H1 (cell line): ENCODE measurements at regions not wholly inside any gene's neighbourhood (a gene's known extent, or its start where the extent isn't known, plus 50 kb on each side); places are given as distances from the start of the nearest gene placed in this dataset.

Source experiments
- CTCF ChIA-PET: fragments of 300-600 bp; sonication (Branson Sonifier 250); formaldehyde crosslinking; loops from one replicate; lab custom pipeline; 2021; ENCODE audit not compliant: partially characterized antibody; lab: Charles Lee
- POLR2A ChIA-PET: fragments of 300-600 bp; sonication (Branson Sonifier 250); formaldehyde crosslinking; loops from one replicate; lab custom pipeline; 2021; ENCODE audit warnings: inconsistent platforms; ENCODE audit not compliant: partially characterized antibody; lab: Charles Lee
- DNase-seq, 2 experiments: peaks; one replicate each; pipeline versions ENCODE4 v3.0.0 to v3.0.0-alpha.2; 2010 to 2022; ENCODE audit warnings: low spot score in 2 of 2, low read depth in 1 of 2, mixed read lengths in 1 of 2
- FAIRE-seq: peaks from 2 replicates; lab custom pipeline; 2011; peaks lifted over from hg19 to GRCh38; lab: Jason Lieb, UNC
- H2AFZ ChIP-seq: 2 replicates; pipeline ENCODE4 v1.8.1; 2012; ENCODE audit warnings: low read length, inconsistent platforms
- H2AK5ac ChIP-seq: 2 replicates; pipeline ENCODE4 v1.6.1; 2013; ENCODE audit warnings: low read depth, low read length
- H2BK120ac ChIP-seq: replicated peaks from 2 replicates; pipeline ENCODE3; 2013; ENCODE audit warnings: low read depth, low read length, inconsistent platforms
- H2BK12ac ChIP-seq: 2 replicates; pipeline ENCODE4 v1.6.1; 2013; ENCODE audit warnings: low read depth, low read length
- H2BK15ac ChIP-seq: 2 replicates; pipeline ENCODE4 v1.6.1; 2013; ENCODE audit warnings: low read length
- H2BK20ac ChIP-seq: 2 replicates; pipeline ENCODE4 v1.6.1; 2013; ENCODE audit warnings: low read length
- H2BK5ac ChIP-seq: 2 replicates; pipeline ENCODE4 v1.6.1; 2013; ENCODE audit warnings: low read depth, low read length
- H3K14ac ChIP-seq: 2 replicates; pipeline ENCODE4 v1.6.1; 2013; ENCODE audit warnings: inconsistent platforms; ENCODE audit not compliant: insufficient read length
- H3K18ac ChIP-seq: 2 replicates; pipeline ENCODE4 v1.6.1; 2013; ENCODE audit warnings: low read length; ENCODE audit errors: extremely low read depth
- H3K23ac ChIP-seq: 2 replicates; pipeline ENCODE4 v1.6.1; 2013; ENCODE audit warnings: inconsistent platforms; ENCODE audit not compliant: insufficient read length
- H3K23me2 ChIP-seq: 2 replicates; pipeline ENCODE4 v1.6.1; 2013; ENCODE audit warnings: low read depth, low read length
- H3K27ac ChIP-seq: 2 replicates; pipeline ENCODE4 v1.6.1; 2011; ENCODE audit warnings: low read depth, low read length, inconsistent platforms
- H3K27me3 ChIP-seq, 4 experiments: replicated peaks in 1 of 4; 1 replicate in 1 of 4; 2 replicates in 3 of 4; pipeline versions ENCODE4 v1.6.1 to v1.8.1; 2011 to 2013; ENCODE audit warnings: low read length in 3 of 4, mild to moderate bottlenecking in 3 of 4, inconsistent platforms in 2 of 4, mixed read lengths in 2 of 4, moderate library complexity in 1 of 4; ENCODE audit not compliant: control insufficient read depth in 3 of 4, insufficient read depth in 3 of 4; ENCODE audit errors: extremely low read depth in 1 of 4
- H3K36me3 ChIP-seq, 4 experiments: 2 replicates each; pipeline versions ENCODE4 v1.6.1 to v1.8.1; 2011 to 2013; ENCODE audit warnings: mild to moderate bottlenecking in 4 of 4, low read length in 3 of 4, moderate library complexity in 2 of 4, control low read depth in 1 of 4, inconsistent platforms in 1 of 4; ENCODE audit not compliant: insufficient read depth in 4 of 4, control insufficient read depth in 2 of 4
- H3K4ac ChIP-seq: replicated peaks from 2 replicates; pipeline ENCODE3; 2013; ENCODE audit warnings: low read length, low read depth, mixed read lengths, inconsistent platforms; ENCODE audit not compliant: insufficient read length
- H3K4me1 ChIP-seq, 4 experiments: replicated peaks in 1 of 4; 1 replicate in 1 of 4; 2 replicates in 3 of 4; pipeline versions ENCODE4 v1.6.1 to v1.8.1; 2011 to 2013; ENCODE audit warnings: low read length in 3 of 4, inconsistent platforms in 2 of 4, mixed read lengths in 1 of 4; ENCODE audit not compliant: insufficient read depth in 4 of 4, control insufficient read depth in 3 of 4
- H3K4me2 ChIP-seq, 2 experiments: 2 replicates each; pipeline versions ENCODE4 v1.6.1 to v1.8.1; 2011 to 2013; ENCODE audit warnings: low read depth in 2 of 2, low read length in 2 of 2, control low read depth in 1 of 2, inconsistent platforms in 1 of 2, mild to moderate bottlenecking in 1 of 2; ENCODE audit not compliant: insufficient read depth in 1 of 2
- H3K4me3 ChIP-seq, 4 experiments: fragments of 200-600, 300-600 bp in 1 of 4; sonication (generic), shearing (Covaris generic), sonication (Bioruptor Twin) in 1 of 4; 2 replicates each; pipeline versions ENCODE4 v1.5.1 to v1.8.1; 2011 to 2016; ENCODE audit warnings: low read length in 4 of 4, low read depth in 3 of 4, control low read depth in 2 of 4, inconsistent platforms in 2 of 4, mild to moderate bottlenecking in 2 of 4, mixed read lengths in 1 of 4, moderate library complexity in 1 of 4; ENCODE audit not compliant: insufficient read depth in 2 of 4; ENCODE audit errors: extremely low read depth in 1 of 4
- H3K56ac ChIP-seq: replicated peaks from 2 replicates; pipeline ENCODE3; 2013; ENCODE audit warnings: low read depth, mild to moderate bottlenecking, mixed read lengths, low read length, inconsistent platforms; ENCODE audit not compliant: insufficient read length
- H3K79me1 ChIP-seq: 2 replicates; pipeline ENCODE4 v1.6.1; 2013; ENCODE audit warnings: low read depth, low read length, control low read depth
- H3K79me2 ChIP-seq, 2 experiments: 2 replicates each; pipeline versions ENCODE4 v1.6.1 to v1.8.1; 2012 to 2013; ENCODE audit warnings: low read length in 2 of 2, mild to moderate bottlenecking in 2 of 2, inconsistent platforms in 1 of 2; ENCODE audit not compliant: insufficient read depth in 2 of 2, control insufficient read depth in 1 of 2
- H3K9ac ChIP-seq, 4 experiments: replicated peaks in 1 of 4; 1 replicate in 1 of 4; 2 replicates in 3 of 4; pipeline versions ENCODE4 v1.6.1 to v1.8.1; 2011 to 2013; ENCODE audit warnings: low read depth in 3 of 4, low read length in 3 of 4, control low read depth in 2 of 4, mild to moderate bottlenecking in 2 of 4, moderate library complexity in 2 of 4, inconsistent platforms in 1 of 4; ENCODE audit errors: extremely low read depth in 1 of 4
- H3K9me3 ChIP-seq, 2 experiments: 2 replicates each; pipeline versions ENCODE4 v1.6.1 to v1.8.1; 2012 to 2013; ENCODE audit warnings: mild to moderate bottlenecking in 2 of 2, moderate library complexity in 2 of 2, control low read depth in 1 of 2, inconsistent platforms in 1 of 2, low read depth in 1 of 2, low read length in 1 of 2, mixed read lengths in 1 of 2; ENCODE audit not compliant: insufficient read depth in 2 of 2
- H4K20me1 ChIP-seq, 2 experiments: replicated peaks in 1 of 2; 2 replicates each; pipeline versions ENCODE3 to v1.8.1; 2011 to 2013; ENCODE audit warnings: inconsistent platforms in 2 of 2, low read length in 2 of 2, mild to moderate bottlenecking in 1 of 2; ENCODE audit not compliant: insufficient read depth in 2 of 2, control insufficient read depth in 1 of 2
- H4K5ac ChIP-seq: 2 replicates; pipeline ENCODE4 v1.6.1; 2013; ENCODE audit warnings: low read length, low read depth, mixed read lengths, inconsistent platforms; ENCODE audit not compliant: insufficient read length
- H4K8ac ChIP-seq: 2 replicates; pipeline ENCODE4 v1.8.0; 2013; ENCODE audit warnings: mild to moderate bottlenecking, moderate library complexity, low read length, inconsistent platforms; ENCODE audit not compliant: insufficient read depth; ENCODE audit errors: extremely low read depth
- H4K91ac ChIP-seq: replicated peaks from 2 replicates; pipeline ENCODE3; 2013; ENCODE audit warnings: low read length, mixed read lengths, inconsistent platforms; ENCODE audit not compliant: insufficient read length
- ASH2L ChIP-seq: fragments of 200-600, 300-600 bp; sonication (generic); IDR thresholded peaks from one replicate; pipeline ENCODE4 v1.7.1; 2017; ENCODE audit warnings: low read length
- CHD1 ChIP-seq: IDR thresholded peaks from 2 replicates; pipeline ENCODE4 v1.6.1; 2012; ENCODE audit warnings: low read depth, low read length, improper control_type of control experiment
- CHD2 ChIP-seq: IDR thresholded peaks from 2 replicates; pipeline ENCODE4 v1.6.1; 2012; ENCODE audit warnings: low read length, improper control_type of control experiment
- EGR1 ChIP-seq: IDR thresholded peaks from 2 replicates; pipeline ENCODE4 v1.6.1; 2011; ENCODE audit warnings: low read depth, low read length, borderline replicate concordance
- FOSL1 ChIP-seq: IDR thresholded peaks from 2 replicates; pipeline ENCODE4 v1.6.1; 2011; ENCODE audit warnings: mild to moderate bottlenecking, low read depth, low read length, moderate library complexity; ENCODE audit not compliant: insufficient read depth
- JUND ChIP-seq: IDR thresholded peaks from 2 replicates; pipeline ENCODE4 v1.6.1; 2011; ENCODE audit warnings: mild to moderate bottlenecking, improper control_type of control experiment, low read length
- KDM5A ChIP-seq: fragments of 200-600 bp; IDR thresholded peaks from 2 replicates; pipeline ENCODE4 v1.7.1; 2012; ENCODE audit warnings: mild to moderate bottlenecking, low read length, inconsistent platforms, mixed read lengths
- RFX5 ChIP-seq: IDR thresholded peaks from 2 replicates; pipeline ENCODE4 v1.6.1; 2011; ENCODE audit warnings: low read depth, low read length, improper control_type of control experiment, borderline replicate concordance
- SIX5 ChIP-seq: IDR thresholded peaks from 2 replicates; pipeline ENCODE4 v1.6.1; 2011; ENCODE audit warnings: mild to moderate bottlenecking, low read depth, low read length
- SP2 ChIP-seq: IDR thresholded peaks from 2 replicates; pipeline ENCODE4 v1.6.1; 2012; ENCODE audit warnings: mild to moderate bottlenecking, low read length, inconsistent platforms
- SP4 ChIP-seq: IDR thresholded peaks from 2 replicates; pipeline ENCODE4 v1.6.1; 2012; ENCODE audit warnings: low read length, inconsistent platforms
- SUZ12 ChIP-seq: fragments of 200-600 bp; sonication (generic); IDR thresholded peaks from 2 replicates; pipeline ENCODE4 v1.6.1; 2012; ENCODE audit warnings: mild to moderate bottlenecking, inconsistent platforms, low read length, moderate library complexity, mixed read lengths
- TCF12 ChIP-seq: IDR thresholded peaks from 2 replicates; pipeline ENCODE4 v1.6.1; 2011; ENCODE audit warnings: low read depth, mild to moderate bottlenecking, low read length
- WGBS, 2 experiments: shearing (Covaris generic) in 1 of 2; methylation state at CpG; one replicate each; pipeline versions ENCODE4 v1.1.6 to v1.1.7; 2013 to 2015; ENCODE audit warnings: low lambda C conversion rate in 2 of 2, mixed read lengths in 2 of 2, inconsistent platforms in 1 of 2, low coverage in 1 of 2, missing lambda C conversion rate in 1 of 2; ENCODE audit not compliant: insufficient replicate concordance in 2 of 2, insufficient coverage in 1 of 2, insufficient read length in 1 of 2; ENCODE audit errors: extremely low coverage in 1 of 2, missing lambda C conversion rate in 1 of 2; 5-methylcytosine and 5-hydroxymethylcytosine counted together
- TF ChIP-seq, protein P1 (sequence below): IDR thresholded peaks from 2 replicates; pipeline ENCODE4 v1.6.1; 2011; ENCODE audit warnings: low read depth, mild to moderate bottlenecking, low read length; ENCODE audit not compliant: insufficient read depth
- TF ChIP-seq, protein P2 (sequence below): IDR thresholded peaks from 2 replicates; pipeline ENCODE4 v1.6.1; 2012; ENCODE audit warnings: low read length, inconsistent platforms

DNA sequence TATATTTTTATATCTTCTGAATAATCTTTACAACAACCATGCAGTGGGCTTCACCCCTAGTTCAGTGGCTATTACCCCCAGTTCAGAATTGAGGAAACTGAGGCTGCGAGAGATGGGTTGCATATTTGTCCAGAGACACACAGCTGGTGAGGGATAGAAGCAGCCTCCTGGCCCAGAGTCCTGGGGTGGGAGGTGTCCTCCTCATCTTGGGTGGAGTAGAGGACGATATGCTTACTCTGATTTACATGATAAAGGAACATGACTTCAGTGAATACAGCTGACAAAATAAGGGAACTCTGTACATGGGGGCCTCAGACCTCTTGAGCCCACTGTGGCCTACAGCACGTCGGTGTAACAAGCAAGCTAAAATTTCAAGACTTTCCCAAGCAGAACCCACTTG lies 214.7 kb downstream of the FBXO15 start:
- Histone ChIP-seq H2BK5ac (no peak overlapping the region), H3K79me1 (no peaks in the 10 kb centered on the region), H3K27me3 (no peaks in the 10 kb centered on the region), H2AK5ac (no peak overlapping the region), H3K23ac (no peak overlapping the region), H2BK20ac (no peak overlapping the region), H4K8ac (no peak overlapping the region), H3K4me1 (no peaks in the 10 kb centered on the region), H2BK15ac (no peak overlapping the region), H3K4ac (no peak overlapping the region), H3K4me2 (no peak overlapping the region), H4K20me1 (no peaks in the 10 kb centered on the region), H3K18ac (no peak overlapping the region), H2AFZ (no peak overlapping the region), H3K27ac (no peak overlapping the region), H3K56ac (no peak overlapping the region), H4K5ac (no peak overlapping the region), H3K23me2 (no peaks in the 10 kb centered on the region), H2BK120ac (no peak overlapping the region), H2BK12ac (no peak overlapping the region), H3K9ac (no peak overlapping the region), H3K36me3 (no peaks in the 10 kb centered on the region), H3K14ac (no peak overlapping the region), H4K91ac (no peak overlapping the region), H3K79me2 (no peaks in the 10 kb centered on the region), H3K9me3 (no peaks in the 10 kb centered on the region), H3K4me3 (no peak overlapping the region)
- POLR2A ChIA-PET = no interaction called here
- no peak for FAIRE-seq
- CTCF ChIA-PET = interaction anchor here (1.0 to 1.3 kb wide), 3 partner anchors 32 to 47 kb away, joined by 3 read pairs; no protein-coding TSS in a partner anchor
- WGBS, 2 experiments = 94% methylated on average over 4 of the region's 4 CpGs; no CpG with 5 or more reads in 1 of the 2 experiments
- no peak for DNase-seq
- no peak for TF ChIP-seq RFX5
- no peak for TF ChIP-seq CHD2
- TF ChIP-seq JUND = no peak
- no peak for TF ChIP-seq FOSL1
- no peak for TF ChIP-seq KDM5A
- TF ChIP-seq SP2 = no peak
- TF ChIP-seq ASH2L = no peak
- TF ChIP-seq, protein P1, sequence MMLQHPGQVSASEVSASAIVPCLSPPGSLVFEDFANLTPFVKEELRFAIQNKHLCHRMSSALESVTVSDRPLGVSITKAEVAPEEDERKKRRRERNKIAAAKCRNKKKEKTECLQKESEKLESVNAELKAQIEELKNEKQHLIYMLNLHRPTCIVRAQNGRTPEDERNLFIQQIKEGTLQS = no peak
- TF ChIP-seq TCF12 = no peak
- TF ChIP-seq SIX5 = no peak
- no peak for TF ChIP-seq SP4
- TF ChIP-seq CHD1 = no peak
- no peak for TF ChIP-seq SUZ12
- TF ChIP-seq, protein P2, sequence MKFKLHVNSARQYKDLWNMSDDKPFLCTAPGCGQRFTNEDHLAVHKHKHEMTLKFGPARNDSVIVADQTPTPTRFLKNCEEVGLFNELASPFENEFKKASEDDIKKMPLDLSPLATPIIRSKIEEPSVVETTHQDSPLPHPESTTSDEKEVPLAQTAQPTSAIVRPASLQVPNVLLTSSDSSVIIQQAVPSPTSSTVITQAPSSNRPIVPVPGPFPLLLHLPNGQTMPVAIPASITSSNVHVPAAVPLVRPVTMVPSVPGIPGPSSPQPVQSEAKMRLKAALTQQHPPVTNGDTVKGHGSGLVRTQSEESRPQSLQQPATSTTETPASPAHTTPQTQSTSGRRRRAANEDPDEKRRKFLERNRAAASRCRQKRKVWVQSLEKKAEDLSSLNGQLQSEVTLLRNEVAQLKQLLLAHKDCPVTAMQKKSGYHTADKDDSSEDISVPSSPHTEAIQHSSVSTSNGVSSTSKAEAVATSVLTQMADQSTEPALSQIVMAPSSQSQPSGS = no peak
- no peak for TF ChIP-seq EGR1
